HG02642 (cell line): ENCODE measurements at regions not wholly inside any gene's neighbourhood (a gene's known extent, or its start where the extent isn't known, plus 50 kb on each side); places are given as distances from the start of the nearest gene placed in this dataset.
"Not testable (repeated sequence)": the region's sequence is repeated elsewhere in the genome, so short reads cannot be mapped to it uniquely, and the experiment has no call there.

Experiments used
- ATAC-seq: cut with Tn5 transposase; IDR thresholded peaks from one replicate; pipeline ENCODE4 v1.9.1; 2021; ENCODE audit warnings: mild to moderate bottlenecking; ENCODE audit not compliant: unreplicated experiment, poor library complexity

GRCh38 chr21:14830307-14830706, 234.5 kb downstream of the NRIP1 start:
- no peak for ATAC-seq

- ATAC-seq, result no peak
These were observed 235.1 kb downstream of the NRIP1 start for GRCh38 chr21:14829685-14830084.

- no peak for ATAC-seq
These were observed 237.3 kb downstream of the NRIP1 start for GRCh38 chr21:14827468-14827867.

DNA sequence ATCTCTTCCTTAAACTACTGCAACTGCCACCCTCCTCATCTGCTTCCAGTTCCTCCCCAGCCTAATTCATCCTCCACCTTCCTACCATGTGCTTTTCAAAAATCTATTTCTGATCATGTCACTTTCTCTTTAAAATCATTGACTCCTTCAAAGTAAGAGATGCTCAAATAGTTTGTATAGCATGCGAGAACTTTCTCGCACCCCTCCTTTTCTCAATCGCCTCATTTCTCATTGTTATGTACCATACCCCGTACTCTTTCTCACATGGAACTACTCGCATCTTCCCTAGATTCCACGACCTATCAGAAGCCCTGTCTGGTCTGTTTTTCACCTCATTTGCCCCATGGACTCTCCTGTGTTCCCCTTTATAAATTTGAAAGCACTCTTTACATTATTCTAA, 238.2 kb downstream of the NRIP1 start:
- peak; percentile 62 for ATAC-seq

- ATAC-seq, result peak; percentile 70
These were observed 239.3 kb downstream of the NRIP1 start for GRCh38 chr21:14825514-14825974.

DNA sequence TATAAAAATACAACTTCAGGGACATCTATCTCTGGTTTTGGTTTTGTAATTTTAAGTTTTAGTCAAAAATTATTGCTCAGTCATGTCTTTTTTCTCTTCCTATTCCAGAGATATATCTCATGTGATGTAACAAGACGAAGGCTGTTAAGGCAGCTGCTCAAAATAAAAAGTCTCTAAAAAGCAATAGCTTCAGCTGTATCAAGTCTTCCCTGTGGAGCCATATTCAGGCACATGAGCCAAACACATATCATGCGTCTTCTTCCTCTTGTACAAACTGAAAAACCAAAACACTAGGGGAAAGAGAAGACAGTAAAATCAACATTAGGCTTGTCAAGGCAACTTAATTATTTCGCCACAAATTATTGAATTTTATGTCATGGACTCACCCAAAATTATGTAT, 240.7 kb downstream of the NRIP1 start:
- no peak for ATAC-seq

- no peak for ATAC-seq
These were observed 247.5 kb downstream of the NRIP1 start for GRCh38 chr21:14817311-14817710.

GRCh38 chr21:14814991-14815390, 249.8 kb downstream of the NRIP1 start:
- no peak for ATAC-seq

GRCh38 chr21:14814282-14814681, 250.5 kb downstream of the NRIP1 start:
- no peak for ATAC-seq

DNA sequence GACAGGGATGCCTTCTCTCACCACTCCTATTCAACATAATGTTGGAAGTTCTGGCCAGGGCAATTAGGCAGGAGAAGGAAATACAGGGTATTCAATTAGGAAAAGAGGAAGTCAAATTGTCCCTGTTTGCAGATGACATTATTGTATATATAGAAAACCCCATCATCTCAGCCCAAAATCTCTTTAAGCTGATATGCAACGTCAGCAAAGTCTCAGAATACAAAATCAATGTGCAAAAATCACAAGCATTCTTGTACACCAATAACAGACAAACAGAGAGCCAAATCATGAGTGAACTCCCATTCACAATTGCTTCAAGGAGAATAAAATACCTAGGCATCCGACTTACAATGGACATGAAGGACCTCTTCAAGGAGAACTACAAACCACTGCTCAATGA, 258.1 kb upstream of the SAMSN1 start:
- not testable (repeated sequence) for ATAC-seq

DNA sequence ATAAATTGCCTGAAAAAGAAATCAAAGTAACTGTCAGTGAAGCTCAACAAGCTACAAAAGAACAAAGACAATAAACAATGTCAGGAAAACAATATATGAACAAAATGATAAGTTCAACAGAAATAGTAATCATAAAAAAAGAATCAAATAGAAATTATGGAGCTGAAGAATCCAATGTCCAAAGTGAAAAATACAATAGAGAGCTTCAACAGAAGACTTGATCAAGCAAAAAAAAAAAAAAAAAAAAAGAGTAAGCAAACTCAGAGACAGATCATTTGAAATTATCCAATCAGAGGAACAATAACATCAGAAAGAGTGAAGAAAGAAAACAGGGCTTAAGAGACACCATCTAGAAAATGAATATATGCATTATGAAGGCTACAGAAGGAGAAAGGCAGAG, 251.4 kb upstream of the SAMSN1 start:
- no peak for ATAC-seq

DNA sequence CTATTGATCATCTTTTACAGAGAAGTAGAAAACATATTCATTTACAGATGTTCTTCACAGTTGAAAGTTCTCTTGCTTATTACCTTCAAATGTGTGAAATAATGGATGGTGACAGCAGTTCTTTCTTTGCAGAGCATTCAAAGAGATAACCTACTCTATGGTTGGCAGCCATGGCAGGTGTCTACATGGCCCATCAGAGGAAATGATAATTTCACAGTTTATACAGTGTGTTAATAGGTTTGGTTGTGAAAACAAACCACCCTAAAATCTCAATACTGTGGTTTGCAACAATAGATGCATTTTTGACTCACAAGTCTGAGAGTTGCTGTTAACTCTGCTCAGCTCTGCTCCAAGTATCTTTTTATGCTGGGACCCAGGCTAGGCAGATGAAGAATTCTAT, 241.2 kb upstream of the SAMSN1 start:
- ATAC-seq, result no peak

- no peak for ATAC-seq
These were observed 239.6 kb upstream of the SAMSN1 start for GRCh38 chr21:14785679-14786078.

DNA sequence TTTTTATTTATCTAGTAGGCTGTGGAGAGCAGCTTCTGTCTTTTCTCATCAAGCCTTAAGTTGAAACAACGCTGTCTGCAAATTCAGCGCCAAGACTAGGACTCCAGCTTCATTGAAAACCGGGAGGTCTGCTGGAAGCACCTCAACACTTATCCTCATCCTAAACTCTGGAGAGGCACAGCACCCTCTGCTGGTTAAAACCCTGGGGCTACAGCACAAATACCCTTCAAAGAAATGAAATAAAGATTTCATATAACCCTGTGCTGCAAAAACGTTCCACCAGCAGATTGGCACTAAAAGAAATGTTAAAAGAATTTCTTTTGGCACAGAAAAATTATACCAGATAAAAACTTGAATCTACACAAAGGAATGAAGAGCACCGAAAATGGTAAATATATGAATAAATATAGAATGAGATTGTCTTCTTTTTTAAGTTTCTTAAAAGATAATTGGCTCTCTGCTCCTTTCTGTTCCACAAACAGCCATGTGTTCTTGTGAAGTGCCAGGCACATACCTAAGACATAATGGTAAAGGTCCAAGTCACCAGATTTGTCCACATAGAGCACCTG, 227.7 kb upstream of the SAMSN1 start:
- peak; percentile 48 for ATAC-seq

DNA sequence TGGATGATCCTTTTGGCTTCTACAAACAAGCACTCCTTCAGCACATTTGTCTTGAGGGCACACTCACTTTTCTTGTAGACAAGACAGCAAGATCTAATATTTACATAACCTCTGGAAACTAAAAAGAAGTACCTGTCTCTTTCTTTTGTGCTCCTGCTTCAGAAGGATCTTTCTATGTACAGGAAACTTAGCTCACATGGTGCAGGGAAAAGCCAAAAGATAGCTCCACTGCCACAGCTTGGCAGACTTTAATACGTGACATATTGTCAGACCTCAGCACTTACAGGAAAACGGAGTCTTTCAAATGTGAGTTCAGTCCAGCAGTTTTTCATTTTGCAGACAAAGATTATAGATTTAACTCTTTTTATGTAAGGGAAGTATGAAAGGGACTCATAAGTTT, 225.5 kb upstream of the SAMSN1 start:
- no peak for ATAC-seq

DNA sequence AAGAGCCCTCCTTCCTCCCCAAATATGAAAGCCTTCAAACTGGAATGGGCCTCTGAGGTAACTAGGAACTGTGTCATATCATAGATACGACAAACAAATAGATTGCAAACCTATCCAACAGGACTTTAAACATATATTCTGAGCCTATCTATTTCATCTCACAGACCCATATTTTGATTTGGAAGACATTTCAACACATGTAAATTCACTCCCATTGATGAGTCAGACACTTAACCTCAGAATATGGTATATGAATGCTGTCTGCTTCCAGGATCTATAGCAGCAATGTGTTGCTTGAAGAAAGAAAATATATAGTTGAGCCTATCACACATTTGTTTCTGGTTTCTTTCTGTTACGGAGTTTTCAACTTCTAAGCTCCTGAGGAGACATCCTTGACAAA, 221.9 kb upstream of the SAMSN1 start:
- ATAC-seq, result no peak

DNA sequence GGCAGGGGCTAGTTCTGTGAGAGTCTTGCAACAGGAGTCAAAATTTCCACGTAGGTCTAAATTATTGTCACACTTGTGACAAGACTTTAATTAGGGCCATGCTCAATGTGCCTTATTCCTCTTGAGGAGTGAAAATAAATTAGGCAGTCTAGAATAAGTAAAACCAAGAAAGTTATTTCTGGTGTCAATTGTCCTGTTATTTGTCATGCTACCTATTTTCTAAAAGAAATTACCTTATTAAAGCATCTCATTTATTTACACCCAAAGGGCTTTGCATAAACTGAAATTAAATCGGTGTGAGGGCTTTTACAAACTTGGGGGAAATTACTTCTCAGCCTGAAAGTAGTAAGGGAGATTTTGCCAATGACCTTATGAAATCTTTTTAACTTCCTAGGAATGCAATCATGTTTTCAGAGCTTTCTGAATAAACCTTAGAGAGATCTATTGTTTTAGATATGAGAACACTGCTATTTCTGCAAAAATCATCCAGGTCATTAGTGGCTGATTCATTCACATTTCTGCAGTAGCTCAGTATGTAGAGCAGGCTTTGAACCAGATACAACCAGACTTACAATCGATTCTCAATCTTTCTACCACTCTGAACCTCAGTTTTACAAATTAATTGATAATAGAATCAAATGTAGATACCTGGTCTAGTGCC, 221.2 kb upstream of the SAMSN1 start:
- no peak for ATAC-seq

GRCh38 chr21:14766241-14766640, 220.1 kb upstream of the SAMSN1 start:
- ATAC-seq, result no peak

- peak; percentile 18 for ATAC-seq
These were observed 217.6 kb upstream of the SAMSN1 start for GRCh38 chr21:14763695-14764064.

DNA sequence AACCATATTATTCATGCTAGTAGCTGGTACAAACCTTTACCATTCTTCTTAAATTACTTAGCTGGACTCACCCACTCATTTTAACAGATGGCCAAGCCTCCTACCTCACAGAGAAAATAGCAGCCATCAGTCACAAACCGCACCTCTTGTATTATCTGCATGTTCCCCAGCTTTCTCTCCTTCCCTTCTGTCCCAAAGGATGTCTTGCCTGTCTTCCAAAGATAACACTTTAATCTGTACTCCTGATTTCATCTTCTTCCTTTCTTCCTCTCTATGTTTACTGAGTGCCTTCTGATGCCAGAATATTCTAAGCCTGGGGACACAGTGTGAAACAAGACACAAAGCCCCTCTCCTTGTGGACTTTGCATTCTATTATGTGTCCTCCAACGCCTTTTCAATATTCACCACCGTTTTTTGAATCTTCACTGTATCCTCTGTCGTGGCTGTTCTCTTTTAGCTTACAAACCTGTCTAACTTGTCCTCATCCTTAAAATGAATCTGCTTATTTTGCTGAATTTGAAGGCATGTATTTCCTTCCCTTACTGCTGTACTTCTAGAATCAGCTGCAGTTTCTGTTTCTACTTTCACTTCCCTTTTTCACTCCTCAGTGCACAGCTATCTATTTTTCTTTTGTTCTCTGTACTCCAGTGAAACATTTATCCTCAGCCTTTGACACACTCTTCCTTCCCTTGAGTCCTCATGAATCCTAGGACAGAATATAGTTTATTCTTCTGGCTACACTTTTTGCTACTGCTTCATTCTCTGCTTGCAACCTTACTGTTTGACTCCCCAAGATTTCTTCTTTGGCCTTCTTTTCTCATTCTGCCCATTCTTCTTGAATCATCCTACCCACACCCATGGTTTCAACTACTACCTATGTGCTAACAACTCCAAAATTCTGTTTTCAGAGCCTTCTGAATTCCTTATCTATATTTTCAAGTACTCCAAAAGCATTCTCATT, 216.9 kb upstream of the SAMSN1 start:
- peak; percentile 97 for ATAC-seq

GRCh38 chr21:14762327-14762726, 216.2 kb upstream of the SAMSN1 start:
- no peak for ATAC-seq
